ENCODE measurements at regions not wholly inside any gene's neighbourhood (a gene's known extent, or its start where the extent isn't known, plus 50 kb on each side); places are given as distances from the start of the nearest gene placed in this dataset.

GRCh38 chr12:43102546-43103264 lies 449.3 kb downstream of the ADAMTS20 start:
- Histone ChIP-seq H3K9me3 (no peaks in the 10 kb centered on the region), H3K27me3 (replicated peaks; ENCODE audit: insufficient read depth) (no peaks in the 10 kb centered on the region), H3K4me3 (no peak overlapping the region), H3K4me1 (replicated peaks) (no peaks in the 10 kb centered on the region), H3K27ac (no peak overlapping the region), H3K36me3 (no peaks in the 10 kb centered on the region)
- 69% methylated on average over 4 of the region's 4 CpGs for WGBS
- no peak for TF ChIP-seq POLR2A (IDR thresholded peaks at IDR 0.05)
- no peak for TF ChIP-seq POLR2AphosphoS5 (IDR thresholded peaks at IDR 0.05)
- no peak for TF ChIP-seq CTCF (IDR thresholded peaks at IDR 0.05)
- DNase-seq (ENCODE audit: low spot score), result no peak
- intact Hi-C loops (cut with DNase I), result no loop called here

GRCh38 chr12:43100231-43100630 lies 451.8 kb downstream of the ADAMTS20 start:
- TF ChIP-seq CTCF (IDR thresholded peaks at IDR 0.05), result no peak
- TF ChIP-seq POLR2AphosphoS5 (IDR thresholded peaks at IDR 0.05), result no peak
- TF ChIP-seq POLR2A (IDR thresholded peaks at IDR 0.05), result no peak
- Histone ChIP-seq H3K9me3 (no peaks in the 10 kb centered on the region), H3K27ac (no peak overlapping the region), H3K36me3 (no peaks in the 10 kb centered on the region), H3K4me1 (replicated peaks) (no peaks in the 10 kb centered on the region), H3K27me3 (replicated peaks; ENCODE audit: insufficient read depth) (no peaks in the 10 kb centered on the region), H3K4me3 (no peak overlapping the region)
- intact Hi-C loops (cut with DNase I), result no loop called here
- DNase-seq (ENCODE audit: low spot score), result no peak
- WGBS, result 81% methylated on average over 1 of the region's 1 CpG

GRCh38 chr12:43099691-43100163 lies 452.3 kb downstream of the ADAMTS20 start:
- TF ChIP-seq POLR2AphosphoS5 (IDR thresholded peaks at IDR 0.05) (no peak), POLR2A (IDR thresholded peaks at IDR 0.05) (no peak), CTCF (IDR thresholded peaks at IDR 0.05) (no peak)
- no peak for DNase-seq (ENCODE audit: low spot score)
- intact Hi-C loops (cut with DNase I), result no loop called here
- Histone ChIP-seq H3K9me3 (no peaks in the 10 kb centered on the region), H3K4me3 (no peak overlapping the region), H3K27me3 (replicated peaks; ENCODE audit: insufficient read depth) (no peaks in the 10 kb centered on the region), H3K36me3 (no peaks in the 10 kb centered on the region), H3K4me1 (replicated peaks) (no peaks in the 10 kb centered on the region), H3K27ac (no peak overlapping the region)
- 23% methylated on average over 3 of the region's 3 CpGs for WGBS

GRCh38 chr12:43098766-43099550 lies 453.0 kb downstream of the ADAMTS20 start:
- no peaks in the 10 kb centered on the region for H3K36me3 ChIP-seq
- H3K4me3 ChIP-seq, result no peak overlapping the region
- no peak overlapping the region for H3K27ac ChIP-seq
- TF ChIP-seq POLR2AphosphoS5 (IDR thresholded peaks at IDR 0.05) (no peak), POLR2A (IDR thresholded peaks at IDR 0.05) (no peak), CTCF (IDR thresholded peaks at IDR 0.05) (no peak)
- 80% methylated on average over 7 of the region's 7 CpGs for WGBS
- intact Hi-C loops (cut with DNase I), result no loop called here
- no peaks in the 10 kb centered on the region for H3K27me3 ChIP-seq (replicated peaks; ENCODE audit: insufficient read depth)
- no peak for DNase-seq (ENCODE audit: low spot score)
- no peaks in the 10 kb centered on the region for H3K4me1 ChIP-seq (replicated peaks)
- H3K9me3 ChIP-seq, result no peaks in the 10 kb centered on the region

Data from prostate gland (tissue), 2 donors.